IPS DF 6.9 (cell line): ENCODE measurements at regions not wholly inside any gene's neighbourhood (a gene's known extent, or its start where the extent isn't known, plus 50 kb on each side); places are given as distances from the start of the nearest gene placed in this dataset.

Experiments
- DNase-seq: peaks from one replicate; pipeline ENCODE4 v3.0.0-alpha.2; 2013; ENCODE audit warnings: low read depth, low spot score
- H3K27ac ChIP-seq: one replicate; pipeline ENCODE4 v1.5.1; 2013; ENCODE audit warnings: low read length, control low read depth
- H3K27me3 ChIP-seq: 2 replicates; pipeline ENCODE4 v1.6.1; 2013; ENCODE audit warnings: mild to moderate bottlenecking, low read length; ENCODE audit not compliant: control insufficient read depth, insufficient read depth
- H3K36me3 ChIP-seq: 2 replicates; pipeline ENCODE4 v1.6.1; 2013; ENCODE audit warnings: low read length; ENCODE audit not compliant: control insufficient read depth, insufficient read depth
- H3K4me1 ChIP-seq: 2 replicates; pipeline ENCODE4 v1.6.1; 2013; ENCODE audit warnings: low read length; ENCODE audit not compliant: control insufficient read depth, insufficient read depth
- H3K4me3 ChIP-seq: 2 replicates; pipeline ENCODE4 v1.5.1; 2013; ENCODE audit warnings: mild to moderate bottlenecking, low read length
- H3K9me3 ChIP-seq: 2 replicates; pipeline ENCODE4 v1.6.1; 2013; ENCODE audit warnings: low read length, inconsistent platforms; ENCODE audit not compliant: control insufficient read depth, insufficient read depth
- WGBS: extraction: QIAGEN DNeasy Blood & Tissue Kit; methylation state at CpG from one replicate; pipeline ENCODE4 v1.1.7; 2013; ENCODE audit warnings: mixed read lengths, missing lambda C conversion rate; ENCODE audit not compliant: insufficient read length, insufficient coverage; 5-methylcytosine and 5-hydroxymethylcytosine counted together

DNA sequence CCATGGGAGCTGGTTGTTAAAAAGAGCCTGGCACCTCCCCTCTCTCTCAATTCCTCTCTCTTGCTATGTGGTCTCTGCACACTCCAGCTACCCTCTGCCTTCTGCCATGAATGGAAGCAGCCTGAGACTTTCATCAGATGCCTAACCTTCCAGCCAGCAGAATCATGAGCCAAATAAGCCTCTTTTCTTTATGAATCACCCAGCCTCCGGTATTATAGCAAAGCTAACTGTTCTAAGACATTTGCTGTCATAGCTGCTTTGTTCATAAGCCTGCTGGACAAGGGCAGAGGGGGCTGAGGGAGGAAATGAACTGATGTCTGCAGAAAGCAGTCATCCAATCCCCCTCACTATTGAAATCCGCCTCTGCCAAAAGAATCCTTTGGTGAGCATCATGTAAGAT is 196.7 kb downstream of the ZNF330 start:
- H3K4me1 ChIP-seq = no peaks in the 10 kb centered on the region
- no peak overlapping the region for H3K4me3 ChIP-seq
- no peaks in the 10 kb centered on the region for H3K27me3 ChIP-seq
- no peak for DNase-seq
- WGBS = no CpG with 5 or more reads among the region's 2 CpGs
- H3K9me3 ChIP-seq = no peaks in the 10 kb centered on the region
- H3K27ac ChIP-seq = no peak overlapping the region
- no peaks in the 10 kb centered on the region for H3K36me3 ChIP-seq

DNA sequence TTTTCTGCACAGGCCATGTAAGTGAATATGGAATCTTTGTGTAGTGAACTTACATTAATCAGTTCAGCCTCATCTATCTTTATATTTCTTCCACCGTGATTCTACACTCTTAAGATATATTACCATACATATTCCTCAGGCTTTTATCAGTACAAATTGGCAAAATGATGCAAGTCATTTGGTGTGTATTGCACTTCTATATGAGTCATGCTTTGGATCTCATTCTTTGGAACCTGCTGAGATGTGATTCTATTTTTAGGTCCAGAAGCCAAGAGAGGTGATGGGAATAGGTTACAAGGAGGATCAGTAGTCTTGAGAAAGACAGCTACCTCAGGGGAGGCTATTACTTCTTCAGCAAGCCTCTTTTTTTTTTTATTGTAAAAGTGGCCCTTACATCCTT is 204.4 kb downstream of the ZNF330 start:
- WGBS = no CpG with 5 or more reads among the region's 1 CpG
- DNase-seq = no peak
- Histone ChIP-seq H3K9me3 (no peaks in the 10 kb centered on the region), H3K4me1 (no peaks in the 10 kb centered on the region), H3K27ac (no peak overlapping the region), H3K27me3 (no peaks in the 10 kb centered on the region), H3K4me3 (no peak overlapping the region), H3K36me3 (no peaks in the 10 kb centered on the region)

DNA sequence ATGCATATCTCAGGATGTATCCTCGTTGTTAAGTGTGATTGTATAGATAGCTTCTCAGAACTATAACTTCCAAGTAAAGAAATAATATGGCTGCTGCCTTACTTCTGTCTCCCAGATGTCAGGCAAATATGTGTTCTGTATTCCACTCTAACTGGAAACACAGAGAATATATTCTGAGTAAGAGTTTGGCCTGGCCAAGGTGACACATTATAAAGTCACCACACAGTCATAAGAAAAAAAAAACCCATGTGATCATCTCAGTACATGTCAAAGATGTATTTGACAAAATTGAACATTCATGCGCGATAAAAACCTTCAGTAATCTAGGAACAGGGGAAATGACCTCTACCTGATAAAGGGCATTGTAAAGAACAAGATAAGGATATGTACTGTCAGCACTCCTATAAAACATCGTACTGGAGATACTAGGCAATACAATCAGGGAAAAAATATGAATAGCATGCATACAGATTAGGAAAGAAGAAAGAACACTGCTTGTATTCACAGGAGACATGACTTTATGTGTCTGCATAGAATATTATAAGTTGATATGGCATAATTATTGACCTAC is 207.1 kb downstream of the ZNF330 start:
- Histone ChIP-seq H3K27me3 (no peaks in the 10 kb centered on the region), H3K36me3 (no peaks in the 10 kb centered on the region), H3K4me1 (no peaks in the 10 kb centered on the region), H3K27ac (no peak overlapping the region), H3K9me3 (no peaks in the 10 kb centered on the region), H3K4me3 (no peak overlapping the region)
- DNase-seq = no peak
- WGBS = no CpG with 5 or more reads among the region's 4 CpGs

DNA sequence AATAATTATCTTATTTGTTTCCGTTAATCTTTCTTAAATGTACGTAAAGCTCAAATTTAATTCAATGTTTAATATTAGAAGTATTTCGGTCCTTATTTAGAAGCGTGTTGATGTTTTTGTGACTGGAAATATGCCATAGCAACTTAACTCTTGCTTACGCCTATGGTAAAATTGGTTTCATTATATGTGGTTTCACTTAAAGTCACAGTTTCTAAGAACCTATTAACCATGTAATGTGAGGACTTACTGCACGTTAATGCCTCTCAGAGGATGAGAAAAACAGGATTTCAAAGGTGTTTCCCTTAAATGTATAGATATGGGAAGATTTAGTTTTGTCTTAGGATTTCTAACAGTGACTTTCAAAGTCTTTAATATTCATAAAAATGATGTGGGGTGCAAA is 206.4 kb upstream of the IL15 start:
- Histone ChIP-seq H3K27me3 (no peaks in the 10 kb centered on the region), H3K4me3 (no peak overlapping the region), H3K9me3 (no peaks in the 10 kb centered on the region), H3K27ac (no peak overlapping the region), H3K4me1 (no peaks in the 10 kb centered on the region), H3K36me3 (no peaks in the 10 kb centered on the region)
- WGBS = 100% methylated on average over 3 of the region's 6 CpGs
- DNase-seq = no peak

DNA sequence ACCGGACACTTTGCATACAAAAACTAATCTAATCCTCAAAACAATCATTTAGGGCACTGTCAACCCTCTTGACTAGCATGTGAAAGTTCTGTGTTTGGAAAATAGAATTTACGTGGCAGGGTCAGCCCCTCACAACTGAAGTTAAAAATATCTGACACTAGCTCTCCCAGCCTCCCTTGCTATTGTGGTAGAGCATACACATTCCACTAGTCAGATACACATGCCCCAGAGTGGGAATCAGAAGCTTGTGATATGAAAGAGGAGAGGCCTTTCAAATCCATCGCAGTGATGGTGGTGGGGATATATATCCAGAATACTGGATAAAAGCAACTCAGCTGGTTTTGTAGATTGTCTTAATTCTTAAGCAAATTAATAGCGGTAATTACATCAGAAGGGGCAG is 205.7 kb upstream of the IL15 start:
- Histone ChIP-seq H3K4me3 (no peak overlapping the region), H3K4me1 (no peaks in the 10 kb centered on the region), H3K27me3 (no peaks in the 10 kb centered on the region), H3K9me3 (no peaks in the 10 kb centered on the region), H3K36me3 (no peaks in the 10 kb centered on the region), H3K27ac (no peak overlapping the region)
- no peak for DNase-seq
- WGBS = no CpG with 5 or more reads among the region's 4 CpGs

DNA sequence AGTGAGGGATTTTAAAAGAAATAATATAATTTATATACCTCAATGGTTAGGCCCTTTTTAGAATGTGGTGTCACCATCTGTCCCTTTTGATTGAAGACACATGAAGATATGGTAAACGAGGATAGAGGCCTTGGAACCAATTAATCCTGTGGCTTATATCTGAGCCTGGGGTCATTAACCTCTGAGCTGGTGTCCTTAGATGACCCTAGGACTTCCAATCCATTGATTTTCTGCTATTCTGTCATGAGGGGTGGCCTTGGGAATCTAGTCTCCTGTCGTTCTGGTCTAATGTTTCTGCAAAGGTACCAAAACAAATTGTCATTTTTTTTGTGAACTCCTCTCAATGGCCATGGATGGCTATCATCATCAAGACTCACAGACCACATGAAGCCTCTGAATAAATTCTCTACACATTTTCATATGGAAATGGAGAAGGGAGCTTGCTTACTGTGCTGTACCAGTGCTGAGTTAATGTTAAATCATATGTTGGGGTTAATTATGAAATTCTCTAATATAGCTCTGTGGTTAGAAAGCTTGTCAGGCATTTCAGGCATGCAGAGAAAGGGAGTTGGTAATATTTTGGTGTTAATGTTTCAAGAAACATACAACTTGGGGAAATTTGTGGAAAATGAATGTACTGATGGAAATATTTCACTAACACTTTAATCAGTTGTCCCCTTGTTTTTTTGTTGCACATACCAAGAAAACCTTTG is 204.2 kb upstream of the IL15 start:
- no peak overlapping the region for H3K4me3 ChIP-seq
- H3K36me3 ChIP-seq = no peaks in the 10 kb centered on the region
- H3K27me3 ChIP-seq = no peaks in the 10 kb centered on the region
- H3K27ac ChIP-seq = no peak overlapping the region
- H3K4me1 ChIP-seq = no peaks in the 10 kb centered on the region
- WGBS = no CpG with 5 or more reads among the region's 2 CpGs
- no peaks in the 10 kb centered on the region for H3K9me3 ChIP-seq
- DNase-seq = no peak

DNA sequence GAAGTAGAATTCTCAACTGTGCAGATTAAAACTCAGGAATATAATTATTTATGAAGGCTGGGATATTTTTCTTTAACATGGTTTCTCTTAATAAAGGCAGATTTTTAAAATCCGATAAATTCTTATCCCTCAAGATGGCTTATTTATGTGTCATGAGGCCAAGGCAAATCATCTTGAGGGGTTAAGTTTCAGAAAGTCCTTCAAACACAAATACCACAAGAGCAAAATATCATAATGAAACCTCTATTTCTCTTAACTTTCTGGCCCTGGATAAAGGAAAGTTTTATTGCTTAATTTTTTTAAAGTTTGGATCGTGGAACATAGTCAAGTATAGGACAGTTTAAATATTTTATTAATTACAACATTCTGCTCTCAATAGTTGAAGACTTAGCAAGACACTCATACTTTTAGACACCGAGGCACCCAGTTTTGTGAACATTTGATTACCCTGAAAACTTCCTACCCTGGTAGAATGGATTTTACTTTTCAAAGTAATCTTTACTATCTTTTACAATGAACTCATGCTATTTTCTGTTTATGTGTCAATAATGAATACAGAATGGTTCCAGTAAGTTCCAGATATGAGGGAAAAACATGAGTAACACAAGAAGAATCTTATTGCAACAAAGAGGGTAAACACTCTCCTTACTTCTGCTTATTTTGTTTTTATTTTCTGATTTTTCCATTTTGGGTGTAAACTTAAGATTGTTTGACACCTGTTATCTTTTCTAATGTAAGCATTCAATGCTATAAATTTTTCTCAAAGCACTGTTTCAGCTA is 200.7 kb upstream of the IL15 start:
- WGBS = no CpG with 5 or more reads among the region's 3 CpGs
- H3K4me3 ChIP-seq = no peak overlapping the region
- H3K27me3 ChIP-seq = no peaks in the 10 kb centered on the region
- no peak for DNase-seq
- H3K36me3 ChIP-seq = no peaks in the 10 kb centered on the region
- H3K27ac ChIP-seq = no peak overlapping the region
- H3K9me3 ChIP-seq = no peaks in the 10 kb centered on the region
- H3K4me1 ChIP-seq = no peaks in the 10 kb centered on the region

DNA sequence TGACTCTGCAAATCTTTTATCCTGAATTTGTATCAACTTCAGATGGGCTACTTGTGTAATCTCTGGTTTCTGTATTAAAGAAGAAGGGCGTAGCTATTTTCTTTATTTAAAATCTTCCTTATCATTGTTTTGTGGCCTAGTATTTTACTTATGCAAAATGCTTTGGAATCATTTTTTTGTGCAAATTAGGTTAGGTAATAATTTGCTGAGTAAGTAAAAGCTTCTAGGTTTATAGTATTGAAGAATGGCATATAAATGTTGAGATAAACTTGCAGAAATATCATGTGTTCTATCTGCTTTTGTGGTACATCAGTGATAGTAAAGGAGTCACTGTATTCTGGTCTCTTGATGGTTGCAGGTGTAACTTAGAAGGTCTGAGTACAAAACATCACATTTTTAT is 197.2 kb upstream of the IL15 start:
- no peaks in the 10 kb centered on the region for H3K27me3 ChIP-seq
- no peaks in the 10 kb centered on the region for H3K36me3 ChIP-seq
- no peak for DNase-seq
- H3K4me1 ChIP-seq = no peaks in the 10 kb centered on the region
- no CpG with 5 or more reads among the region's 1 CpG for WGBS
- H3K9me3 ChIP-seq = no peaks in the 10 kb centered on the region
- no peak overlapping the region for H3K27ac ChIP-seq
- H3K4me3 ChIP-seq = no peak overlapping the region

DNA sequence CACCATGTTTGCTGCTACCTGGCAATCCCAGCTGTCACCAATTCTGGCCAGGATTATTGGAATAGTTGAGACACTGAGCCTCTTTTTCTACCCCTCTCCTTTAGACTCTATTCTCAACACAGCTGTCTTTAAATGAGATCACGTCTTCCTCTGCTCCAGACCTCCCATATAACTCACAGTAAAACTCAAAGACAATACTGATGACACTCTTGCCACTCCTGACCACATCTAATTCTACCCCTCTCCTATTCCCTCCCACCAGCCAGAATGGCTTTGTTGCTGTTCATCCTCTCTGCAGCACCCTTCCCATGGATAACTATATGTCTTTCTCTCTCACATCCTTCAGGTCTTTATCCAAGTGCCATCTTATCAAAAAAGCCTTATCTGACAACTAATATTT is 188.6 kb upstream of the IL15 start:
- no peak for DNase-seq
- H3K27ac ChIP-seq = no peak overlapping the region
- no CpG with 5 or more reads among the region's 1 CpG for WGBS
- no peaks in the 10 kb centered on the region for H3K36me3 ChIP-seq
- no peaks in the 10 kb centered on the region for H3K4me1 ChIP-seq
- H3K4me3 ChIP-seq = no peak overlapping the region
- no peaks in the 10 kb centered on the region for H3K27me3 ChIP-seq
- H3K9me3 ChIP-seq = no peaks in the 10 kb centered on the region

DNA sequence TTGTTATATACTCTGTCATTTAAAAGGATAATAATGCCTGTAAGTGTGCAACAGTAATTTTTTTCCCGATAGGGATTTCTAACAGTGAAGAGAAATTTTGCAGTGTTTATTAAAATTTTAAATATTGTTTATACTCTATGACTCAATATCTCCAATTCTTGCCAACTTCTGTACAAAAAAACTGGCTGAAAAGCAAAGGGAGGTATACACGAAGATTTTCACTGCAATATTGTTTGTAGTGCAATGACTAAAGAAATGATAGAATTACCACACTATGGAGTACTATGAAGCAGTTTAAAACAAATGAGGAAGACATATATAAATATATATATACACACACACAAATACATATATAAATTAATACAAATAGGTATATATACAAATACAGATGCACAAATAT is 187.9 kb upstream of the IL15 start:
- Histone ChIP-seq H3K9me3 (no peaks in the 10 kb centered on the region), H3K4me1 (no peaks in the 10 kb centered on the region), H3K27ac (no peak overlapping the region), H3K27me3 (no peaks in the 10 kb centered on the region), H3K4me3 (no peak overlapping the region), H3K36me3 (no peaks in the 10 kb centered on the region)
- no peak for DNase-seq
- WGBS = no CpG with 5 or more reads among the region's 2 CpGs
